Endothelial cell of umbilical vein (primary cell): ENCODE measurements at regions not wholly inside any gene's neighbourhood (a gene's known extent, or its start where the extent isn't known, plus 50 kb on each side); places are given as distances from the start of the nearest gene placed in this dataset.

Source experiments
- CTCF ChIP-seq, 2 donors: IDR thresholded peaks; 1 replicate in 1 of 2; 2 replicates in 1 of 2; pipeline ENCODE4 v1.5.1; 2011; ENCODE audit warnings: low read length in 2 of 2, mild to moderate bottlenecking in 2 of 2, moderate library complexity in 2 of 2, control low read depth in 1 of 2, inconsistent platforms in 1 of 2, low read depth in 1 of 2; ENCODE audit not compliant: insufficient read depth in 1 of 2; ENCODE audit errors: extremely low read depth in 1 of 2
- EZH2 ChIP-seq: IDR thresholded peaks from 2 replicates; pipeline ENCODE4 v1.6.1; 2012; ENCODE audit warnings: borderline replicate concordance, low read depth, mild to moderate bottlenecking, moderate library complexity, low read length, inconsistent platforms; ENCODE audit not compliant: severe bottlenecking
- MYC ChIP-seq: IDR thresholded peaks from one replicate; pipeline ENCODE4 v1.6.1; 2011; ENCODE audit warnings: mild to moderate bottlenecking, low read depth, low read length
- POLR2A ChIP-seq: IDR thresholded peaks from 2 replicates; pipeline ENCODE4 v1.6.1; 2012; ENCODE audit warnings: low read depth, mild to moderate bottlenecking, control low read depth, low read length
- POLR2AphosphoS5 ChIP-seq: IDR thresholded peaks from 2 replicates; pipeline ENCODE4 v1.6.1; 2012; ENCODE audit warnings: low read depth, mild to moderate bottlenecking, control low read depth, low read length, moderate library complexity; ENCODE audit not compliant: insufficient read depth

GRCh38 chr6:135753196-135753595 is 98.3 kb upstream of the PDE7B start:
- TF ChIP-seq EZH2 (no peak), CTCF (IDR thresholded peaks at IDR 0.05; ENCODE audit: extremely low read depth in 1 of 2, insufficient read depth in 1 of 2, low read depth in 1 of 2, low read length in 2 of 2) (no peak), POLR2A (no peak), POLR2AphosphoS5 (no peak), MYC (no peak)
